ENCODE measurements at regions not wholly inside any gene's neighbourhood (a gene's known extent, or its start where the extent isn't known, plus 50 kb on each side); places are given as distances from the start of the nearest gene placed in this dataset.
"Not testable (repeated sequence)": the region's sequence is repeated elsewhere in the genome, so short reads cannot be mapped to it uniquely, and the experiment has no call there.

GRCh38 chr6:33507261-33507660, 52.9 kb downstream of the ZBTB9 start:
- no peaks in the 10 kb centered on the region for H3K36me3 ChIP-seq (ENCODE audit: control insufficient read depth, insufficient read depth, low read length)
- no peaks in the 10 kb centered on the region for H3K4me1 ChIP-seq (ENCODE audit: control insufficient read depth, insufficient read depth, low read length)
- H3K9ac ChIP-seq (ENCODE audit: low read length): no peak overlapping the region
- no peak overlapping the region for H3K27ac ChIP-seq (ENCODE audit: low read depth, low read length)
- peaks cover under 1% of the 10 kb centered on the region for H3K27me3 ChIP-seq (ENCODE audit: control insufficient read depth, insufficient read depth, low read length)
- no peak overlapping the region for H3K4me3 ChIP-seq (ENCODE audit: low read length)

GRCh38 chr6:33508935-33509926, 54.9 kb downstream of the ZBTB9 start:
- Histone ChIP-seq H3K27me3 (ENCODE audit: control insufficient read depth, insufficient read depth, low read length) (peaks cover 8% of the 10 kb centered on the region), H3K9ac (ENCODE audit: low read length) (no peak overlapping the region), H3K36me3 (ENCODE audit: control insufficient read depth, insufficient read depth, low read length) (no peaks in the 10 kb centered on the region), H3K4me3 (ENCODE audit: low read length) (peak overlapping the region; percentile 36), H3K27ac (ENCODE audit: low read depth, low read length) (no peak overlapping the region), H3K4me1 (ENCODE audit: control insufficient read depth, insufficient read depth, low read length) (no peaks in the 10 kb centered on the region)

GRCh38 chr6:33513213-33513612, 58.8 kb downstream of the ZBTB9 start:
- Histone ChIP-seq H3K4me1 (ENCODE audit: control insufficient read depth, insufficient read depth, low read length) (no peaks in the 10 kb centered on the region), H3K4me3 (ENCODE audit: low read length) (no peak overlapping the region), H3K9ac (ENCODE audit: low read length) (no peak overlapping the region), H3K27me3 (ENCODE audit: control insufficient read depth, insufficient read depth, low read length) (peaks cover 8% of the 10 kb centered on the region), H3K27ac (ENCODE audit: low read depth, low read length) (no peak overlapping the region), H3K36me3 (ENCODE audit: control insufficient read depth, insufficient read depth, low read length) (no peaks in the 10 kb centered on the region)

GRCh38 chr6:33516726-33517125, 62.4 kb downstream of the ZBTB9 start:
- Histone ChIP-seq H3K4me1 (ENCODE audit: control insufficient read depth, insufficient read depth, low read length) (no peaks in the 10 kb centered on the region), H3K36me3 (ENCODE audit: control insufficient read depth, insufficient read depth, low read length) (no peaks in the 10 kb centered on the region)

GRCh38 chr6:33520636-33521488, 59.2 kb downstream of the BAK1 start:
- not testable (repeated sequence) for H3K4me3 ChIP-seq (ENCODE audit: low read length); H3K36me3 ChIP-seq (ENCODE audit: control insufficient read depth, insufficient read depth, low read length); H3K9ac ChIP-seq (ENCODE audit: low read length); H3K4me1 ChIP-seq (ENCODE audit: control insufficient read depth, insufficient read depth, low read length); H3K27me3 ChIP-seq (ENCODE audit: control insufficient read depth, insufficient read depth, low read length); H3K27ac ChIP-seq (ENCODE audit: low read depth, low read length)

More at GRCh38 chr6:33516726-33517125, 62.4 kb downstream of the ZBTB9 start:
- Histone ChIP-seq H3K4me3 (ENCODE audit: low read length) (no peak overlapping the region), H3K27ac (ENCODE audit: low read depth, low read length) (no peak overlapping the region), H3K27me3 (ENCODE audit: control insufficient read depth, insufficient read depth, low read length) (peaks cover 8% of the 10 kb centered on the region), H3K9ac (ENCODE audit: low read length) (no peak overlapping the region)

- no peak overlapping the region for H3K4me3 ChIP-seq (ENCODE audit: low read length)
- no peaks in the 10 kb centered on the region for H3K36me3 ChIP-seq (ENCODE audit: control insufficient read depth, insufficient read depth, low read length)
- H3K4me1 ChIP-seq (ENCODE audit: control insufficient read depth, insufficient read depth, low read length): no peaks in the 10 kb centered on the region
- no peaks in the 10 kb centered on the region for H3K27me3 ChIP-seq (ENCODE audit: control insufficient read depth, insufficient read depth, low read length)
- no peak overlapping the region for H3K9ac ChIP-seq (ENCODE audit: low read length)
- no peak overlapping the region for H3K27ac ChIP-seq (ENCODE audit: low read depth, low read length)
Measured at GRCh38 chr6:33521489-33522091, 58.5 kb downstream of the BAK1 start.

Data from rectal smooth muscle tissue (tissue), 1 donor.